Ovary (tissue), 7 donors: ENCODE measurements at regions not wholly inside any gene's neighbourhood (a gene's known extent, or its start where the extent isn't known, plus 50 kb on each side); places are given as distances from the start of the nearest gene placed in this dataset.

Source experiments
- DNase-seq, 5 donors: peaks; one replicate each; pipeline ENCODE4 v3.0.0-alpha.2; 2019 to 2020
- H3K27ac ChIP-seq, 2 donors: fragments of 200-600 bp; one replicate each; pipeline versions ENCODE4 v1.5.1 to v1.8.0; 2019 to 2022
- H3K27me3 ChIP-seq: fragments of 200-600 bp; one replicate; pipeline ENCODE4 v1.8.0; 2022
- H3K36me3 ChIP-seq: fragments of 200-600 bp; sonication (generic); one replicate; pipeline ENCODE4 v1.5.1; 2019
- H3K4me1 ChIP-seq: one replicate; pipeline ENCODE4 v1.8.1; 2013; ENCODE audit warnings: mild to moderate bottlenecking, moderate library complexity; ENCODE audit not compliant: insufficient read depth
- H3K4me3 ChIP-seq: fragments of 200-600 bp; sonication (generic); one replicate; pipeline ENCODE4 v1.5.1; 2017
- H3K9me3 ChIP-seq, 2 donors: fragments of 200-600 bp in 1 of 2; sonication (generic) in 1 of 2; one replicate each; pipeline versions ENCODE4 v1.5.1 to v1.8.1; 2013 to 2019; ENCODE audit warnings: mild to moderate bottlenecking in 1 of 2, moderate library complexity in 1 of 2
- CTCF ChIP-seq, 3 donors: fragments of 450-650 bp in 2 of 3; fragments of 200-600 bp in 1 of 3; IDR thresholded peaks; one replicate each; pipeline versions ENCODE4 v1.5.1 to v1.8.0; 2016 to 2022; ENCODE audit warnings: antibody characterized with exemption in 3 of 3, mild to moderate bottlenecking in 1 of 3
- EP300 ChIP-seq: sonication (generic); formaldehyde crosslinking; IDR thresholded peaks from one replicate; pipeline ENCODE4 v1.6.1; 2017; ENCODE audit warnings: antibody characterized with exemption
- POLR2A ChIP-seq: fragments of 450-650 bp; IDR thresholded peaks from one replicate; pipeline ENCODE4 v1.6.1; 2017; ENCODE audit warnings: antibody characterized with exemption, mild to moderate bottlenecking, moderate library complexity
- WGBS, 3 donors: extraction: QIAGEN DNeasy Blood & Tissue Kit in 1 of 3; methylation state at CpG; one replicate each; pipeline versions ENCODE4 v1.1.5 to v1.1.7; 2013 to 2017; 5-methylcytosine and 5-hydroxymethylcytosine counted together
- intact Hi-C, 4 donors: fragments of 100-400 bp; cut with DNase I; formaldehyde crosslinking; loops; one replicate each; pipeline versions ENCODE4 v1.11.0 to v1.15.1; 2022 to 2023
- donor health status: DM: no; HTN: no; CAD: no; lungs with moderate emphysema.
- donor health status: DM: no; HTN: no; CAD: no.
- donor health status: Bipolar disorder and iron deficiency.
- donor health status: DM: no; HTN: no; CAD: no.
- donor health status: DM: yes; HTN: yes; CAD: no.

DNA sequence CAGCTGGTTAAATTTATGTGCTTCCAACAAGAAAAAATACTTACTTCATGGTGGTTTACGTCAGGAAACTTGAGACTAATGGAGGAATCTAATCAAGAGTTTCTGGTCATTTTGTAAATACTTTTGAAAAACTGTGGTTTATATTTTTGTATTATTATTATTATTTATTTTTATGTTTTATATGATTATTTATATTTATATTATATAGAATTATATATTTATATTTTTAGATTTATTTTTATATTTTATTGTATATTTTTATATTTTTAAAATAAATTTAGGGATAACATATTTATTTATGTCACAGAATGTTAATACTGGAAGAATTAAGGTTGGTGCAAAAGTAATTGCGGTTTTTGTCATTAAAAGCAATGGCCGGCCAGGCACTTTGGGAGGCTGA lies 474.5 kb upstream of the DDX18 start:
- no peaks in the 10 kb centered on the region for H3K27me3 ChIP-seq
- no peak overlapping the region for H3K4me3 ChIP-seq
- no peak overlapping the region for H3K27ac ChIP-seq
- no peak for TF ChIP-seq POLR2A
- no peak for TF ChIP-seq EP300
- TF ChIP-seq CTCF (IDR thresholded peaks at IDR 0.05): no peak
- H3K4me1 ChIP-seq: no peaks in the 10 kb centered on the region
- intact Hi-C loops: no loop called here
- H3K9me3 ChIP-seq: no peaks in the 10 kb centered on the region
- 71 to 79% (median 71%) methylated on average over 3 of the region's 3 CpGs for WGBS, 3 donors
- no peak for DNase-seq
- H3K36me3 ChIP-seq: no peaks in the 10 kb centered on the region

- Histone ChIP-seq H3K36me3 (no peaks in the 10 kb centered on the region), H3K9me3 (no peaks in the 10 kb centered on the region), H3K4me1 (no peaks in the 10 kb centered on the region), H3K4me3 (no peak overlapping the region), H3K27me3 (no peaks in the 10 kb centered on the region), H3K27ac (no peak overlapping the region)
- DNase-seq: no peak
- intact Hi-C loops: no loop called here
- WGBS, 3 donors: 55 to 58% (median 55%) methylated on average over 5 of the region's 5 CpGs
- TF ChIP-seq POLR2A: no peak
- no peak for TF ChIP-seq CTCF (IDR thresholded peaks at IDR 0.05)
- no peak for TF ChIP-seq EP300
Measured at GRCh38 chr2:117341690-117342089, 472.8 kb upstream of the DDX18 start.

- Histone ChIP-seq H3K36me3 (no peaks in the 10 kb centered on the region), H3K9me3 (no peaks in the 10 kb centered on the region), H3K4me1 (no peaks in the 10 kb centered on the region), H3K27ac (no peak overlapping the region), H3K27me3 (no peaks in the 10 kb centered on the region), H3K4me3 (no peak overlapping the region)
- DNase-seq: no peak
- TF ChIP-seq CTCF (IDR thresholded peaks at IDR 0.05): no peak
- no peak for TF ChIP-seq EP300
- TF ChIP-seq POLR2A: no peak
- intact Hi-C loops: no loop called here
Measured at GRCh38 chr2:117342415-117342814, 472.1 kb upstream of the DDX18 start.

- no peak for DNase-seq
- no peaks in the 10 kb centered on the region for H3K9me3 ChIP-seq
- no peak overlapping the region for H3K27ac ChIP-seq
- H3K4me3 ChIP-seq: no peak overlapping the region
- WGBS, 3 donors: 62 to 86% (median 66%) methylated on average over 4 of the region's 4 CpGs
- intact Hi-C loops: no loop called here
- H3K4me1 ChIP-seq: no peaks in the 10 kb centered on the region
- TF ChIP-seq EP300 (no peak), POLR2A (no peak), CTCF (IDR thresholded peaks at IDR 0.05) (no peak)
- H3K27me3 ChIP-seq: no peaks in the 10 kb centered on the region
- H3K36me3 ChIP-seq: no peaks in the 10 kb centered on the region
Measured at GRCh38 chr2:117349687-117350086, 464.8 kb upstream of the DDX18 start.

- Histone ChIP-seq H3K9me3 (no peaks in the 10 kb centered on the region), H3K27ac (no peak overlapping the region), H3K36me3 (no peaks in the 10 kb centered on the region), H3K27me3 (no peaks in the 10 kb centered on the region), H3K4me3 (no peak overlapping the region), H3K4me1 (no peaks in the 10 kb centered on the region)
- WGBS, 3 donors: 65 to 80% (median 66%) methylated on average over 4 of the region's 4 CpGs
- intact Hi-C loops: no loop called here
- TF ChIP-seq CTCF (IDR thresholded peaks at IDR 0.05) (no peak), EP300 (no peak), POLR2A (no peak)
- DNase-seq: no peak
Measured at GRCh38 chr2:117351396-117351795, 463.1 kb upstream of the DDX18 start.
